Breast epithelium (tissue), 4 donors: ENCODE measurements at regions not wholly inside any gene's neighbourhood (a gene's known extent, or its start where the extent isn't known, plus 50 kb on each side); places are given as distances from the start of the nearest gene placed in this dataset.

Source experiments
- DNase-seq, 2 donors: peaks; one replicate each; pipeline ENCODE4 v3.0.0-alpha.2; 2019; ENCODE audit warnings: low spot score in 2 of 2
- H3K27ac ChIP-seq, 2 donors: fragments of 200-600 bp; sonication (generic) in 1 of 2; one replicate each; pipeline ENCODE4 v1.5.1; 2016 to 2019; ENCODE audit warnings: mild to moderate bottlenecking in 1 of 2
- H3K27me3 ChIP-seq, 2 donors: fragments of 200-600 bp; sonication (generic) in 1 of 2; one replicate each; pipeline versions ENCODE4 v1.5.1 to v1.6.0; 2017 to 2019; ENCODE audit warnings: control low read depth in 1 of 2, mild to moderate bottlenecking in 1 of 2
- H3K36me3 ChIP-seq: fragments of 200-600 bp; one replicate; pipeline ENCODE4 v1.5.1; 2019
- H3K4me1 ChIP-seq, 2 donors: fragments of 200-600 bp; sonication (generic); one replicate each; pipeline ENCODE4 v1.5.1; 2016 to 2019; ENCODE audit warnings: control low read depth in 1 of 2
- H3K4me3 ChIP-seq, 3 donors: fragments of 200-600 bp; sonication (generic); 1 replicate in 2 of 3; 2 replicates in 1 of 3; pipeline ENCODE4 v1.5.1; 2016 to 2019; ENCODE audit warnings: mild to moderate bottlenecking in 3 of 3, moderate library complexity in 2 of 3
- H3K9me3 ChIP-seq, 2 donors: fragments of 200-600 bp; sonication (generic) in 1 of 2; one replicate each; pipeline ENCODE4 v1.5.1; 2016 to 2019; ENCODE audit warnings: control low read depth in 1 of 2
- POLR2A ChIP-seq: fragments of 450-650 bp; IDR thresholded peaks from one replicate; pipeline ENCODE4 v1.6.1; 2016; ENCODE audit warnings: antibody characterized with exemption, mild to moderate bottlenecking, moderate library complexity
- POLR2AphosphoS5 ChIP-seq, 3 donors: sonication (generic); formaldehyde crosslinking; IDR thresholded peaks; one replicate each; pipeline ENCODE4 v1.6.1; 2017; ENCODE audit warnings: antibody characterized with exemption in 3 of 3
- intact Hi-C: fragments of 100-400 bp; cut with DNase I; formaldehyde crosslinking; loops from one replicate; pipeline ENCODE4 v1.15.1; 2023; ENCODE audit warnings: low total_unique reads
- TF ChIP-seq, protein P1 (sequence below), 3 donors: fragments of 450-650 bp; IDR thresholded peaks; one replicate each; pipeline ENCODE4 v1.5.1; 2016 to 2017; ENCODE audit warnings: antibody characterized with exemption in 3 of 3, mild to moderate bottlenecking in 3 of 3, moderate library complexity in 3 of 3

DNA sequence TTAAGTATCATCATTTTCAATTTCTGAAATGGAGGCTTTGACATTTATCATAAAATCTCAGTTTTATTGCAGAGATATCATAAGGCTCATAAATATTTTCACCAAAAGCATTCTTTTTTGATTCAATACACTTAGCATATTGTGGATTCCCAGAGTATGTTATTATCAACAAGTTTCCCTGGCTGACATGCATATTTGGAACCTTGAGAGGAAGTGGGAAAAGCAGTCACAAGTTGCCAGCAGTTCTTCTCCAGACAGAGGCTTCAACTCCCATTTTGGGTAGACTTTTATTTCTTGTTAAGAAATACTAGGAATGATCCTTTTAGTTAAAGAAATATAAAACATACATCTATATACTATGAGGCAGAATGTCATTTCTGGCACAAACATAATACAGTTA lies 236.5 kb downstream of the ASXL3 start:
- no peak overlapping the region for H3K27ac ChIP-seq
- H3K4me1 ChIP-seq, result no peaks in the 10 kb centered on the region
- no peaks in the 10 kb centered on the region for H3K9me3 ChIP-seq
- H3K4me3 ChIP-seq, result no peak overlapping the region
- H3K27me3 ChIP-seq, result no peaks in the 10 kb centered on the region
- no peak for TF ChIP-seq POLR2AphosphoS5 (IDR thresholded peaks at IDR 0.05)
- TF ChIP-seq, protein P1, sequence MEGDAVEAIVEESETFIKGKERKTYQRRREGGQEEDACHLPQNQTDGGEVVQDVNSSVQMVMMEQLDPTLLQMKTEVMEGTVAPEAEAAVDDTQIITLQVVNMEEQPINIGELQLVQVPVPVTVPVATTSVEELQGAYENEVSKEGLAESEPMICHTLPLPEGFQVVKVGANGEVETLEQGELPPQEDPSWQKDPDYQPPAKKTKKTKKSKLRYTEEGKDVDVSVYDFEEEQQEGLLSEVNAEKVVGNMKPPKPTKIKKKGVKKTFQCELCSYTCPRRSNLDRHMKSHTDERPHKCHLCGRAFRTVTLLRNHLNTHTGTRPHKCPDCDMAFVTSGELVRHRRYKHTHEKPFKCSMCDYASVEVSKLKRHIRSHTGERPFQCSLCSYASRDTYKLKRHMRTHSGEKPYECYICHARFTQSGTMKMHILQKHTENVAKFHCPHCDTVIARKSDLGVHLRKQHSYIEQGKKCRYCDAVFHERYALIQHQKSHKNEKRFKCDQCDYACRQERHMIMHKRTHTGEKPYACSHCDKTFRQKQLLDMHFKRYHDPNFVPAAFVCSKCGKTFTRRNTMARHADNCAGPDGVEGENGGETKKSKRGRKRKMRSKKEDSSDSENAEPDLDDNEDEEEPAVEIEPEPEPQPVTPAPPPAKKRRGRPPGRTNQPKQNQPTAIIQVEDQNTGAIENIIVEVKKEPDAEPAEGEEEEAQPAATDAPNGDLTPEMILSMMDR (IDR thresholded peaks at IDR 0.05), result no peak
- TF ChIP-seq POLR2A, result no peak
- no peaks in the 10 kb centered on the region for H3K36me3 ChIP-seq
- intact Hi-C loops, result no loop called here
- no peak for DNase-seq

- no peaks in the 10 kb centered on the region for H3K9me3 ChIP-seq
- no peak for DNase-seq
- H3K27me3 ChIP-seq, result no peaks in the 10 kb centered on the region
- no peaks in the 10 kb centered on the region for H3K36me3 ChIP-seq
- TF ChIP-seq POLR2AphosphoS5 (IDR thresholded peaks at IDR 0.05) (no peak), POLR2A (no peak)
- TF ChIP-seq, protein P1 (IDR thresholded peaks at IDR 0.05), result no peak
- intact Hi-C loops, result no loop called here
- H3K4me3 ChIP-seq, result no peak overlapping the region
- no peaks in the 10 kb centered on the region for H3K4me1 ChIP-seq
- H3K27ac ChIP-seq, result no peak overlapping the region
Observed at GRCh38 chr18:33812186-33812585, 234.2 kb downstream of the ASXL3 start.

DNA sequence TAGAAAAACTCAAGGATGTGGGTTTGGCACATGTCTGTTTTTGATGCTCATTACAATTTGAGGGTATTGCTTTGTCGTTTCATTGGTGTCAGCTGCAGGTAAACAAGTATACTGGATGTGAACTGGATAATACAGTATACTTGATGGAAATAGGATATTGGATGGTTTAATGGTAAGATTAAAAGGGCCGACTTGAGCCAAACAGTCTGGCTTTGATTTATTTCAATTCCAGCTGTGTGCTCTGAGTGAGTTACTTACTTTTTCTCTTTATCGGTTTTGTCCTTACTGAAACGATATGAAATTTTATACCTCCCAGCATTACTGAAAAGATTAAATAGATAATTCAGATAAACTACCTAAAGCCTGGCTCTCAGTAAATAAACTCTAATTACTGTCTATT lies 227.6 kb downstream of the ASXL3 start:
- Histone ChIP-seq H3K9me3 (no peaks in the 10 kb centered on the region), H3K4me1 (no peaks in the 10 kb centered on the region), H3K27me3 (no peaks in the 10 kb centered on the region), H3K4me3 (no peak overlapping the region), H3K27ac (no peak overlapping the region), H3K36me3 (no peaks in the 10 kb centered on the region)
- intact Hi-C loops, result no loop called here
- TF ChIP-seq POLR2A (no peak), POLR2AphosphoS5 (IDR thresholded peaks at IDR 0.05) (no peak)
- TF ChIP-seq, protein P1 (IDR thresholded peaks at IDR 0.05), result no peak
- no peak for DNase-seq

DNA sequence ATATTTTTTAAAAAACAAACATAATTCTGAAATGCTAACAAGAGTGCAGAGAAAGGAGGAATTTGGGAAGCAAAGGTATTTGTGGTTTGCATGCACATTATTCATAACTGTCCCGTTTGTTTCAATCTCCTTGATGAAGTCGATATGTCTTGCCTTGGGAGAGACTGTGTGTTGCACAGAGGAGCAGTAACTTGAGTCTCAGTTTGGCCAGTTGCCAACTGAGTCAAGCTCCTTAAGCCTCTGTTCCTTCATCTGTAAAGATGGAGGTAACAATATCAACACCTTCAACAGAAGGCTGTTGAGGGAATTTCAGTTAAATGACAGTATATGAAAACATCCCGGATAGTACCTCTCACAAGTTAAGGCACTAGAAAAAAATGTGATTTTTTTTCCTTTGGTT lies 226.2 kb downstream of the ASXL3 start:
- Histone ChIP-seq H3K4me3 (no peak overlapping the region), H3K27me3 (no peaks in the 10 kb centered on the region), H3K4me1 (no peaks in the 10 kb centered on the region), H3K36me3 (no peaks in the 10 kb centered on the region), H3K9me3 (no peaks in the 10 kb centered on the region), H3K27ac (no peak overlapping the region)
- TF ChIP-seq POLR2A, result no peak
- intact Hi-C loops, result no loop called here
- no peak for DNase-seq

GRCh38 chr18:33803636-33804035 lies 225.6 kb downstream of the ASXL3 start:
- H3K27ac ChIP-seq, result no peak overlapping the region
- intact Hi-C loops, result no loop called here
- H3K9me3 ChIP-seq, result no peaks in the 10 kb centered on the region
- no peaks in the 10 kb centered on the region for H3K27me3 ChIP-seq
- H3K4me3 ChIP-seq, result no peak overlapping the region
- TF ChIP-seq POLR2AphosphoS5 (IDR thresholded peaks at IDR 0.05) (no peak), POLR2A (no peak)
- TF ChIP-seq, protein P1 (IDR thresholded peaks at IDR 0.05), result no peak
- no peaks in the 10 kb centered on the region for H3K4me1 ChIP-seq
- H3K36me3 ChIP-seq, result no peaks in the 10 kb centered on the region
- DNase-seq, result no peak

GRCh38 chr18:33802955-33803354 lies 224.9 kb downstream of the ASXL3 start:
- TF ChIP-seq, protein P1 (IDR thresholded peaks at IDR 0.05), result no peak
- TF ChIP-seq POLR2A (no peak), POLR2AphosphoS5 (IDR thresholded peaks at IDR 0.05) (no peak)
- peak in 1 of 2 donors; percentile 21 for DNase-seq
- no peak overlapping the region for H3K4me3 ChIP-seq
- no peak overlapping the region for H3K27ac ChIP-seq
- no peaks in the 10 kb centered on the region for H3K27me3 ChIP-seq
- H3K36me3 ChIP-seq, result no peaks in the 10 kb centered on the region
- no peaks in the 10 kb centered on the region for H3K9me3 ChIP-seq
- no peaks in the 10 kb centered on the region for H3K4me1 ChIP-seq
- intact Hi-C loops, result no loop called here
